Breast epithelium (tissue), 3 donors: ENCODE measurements at regions not wholly inside any gene's neighbourhood (a gene's known extent, or its start where the extent isn't known, plus 50 kb on each side); places are given as distances from the start of the nearest gene placed in this dataset.
"Not testable (repeated sequence)": the region's sequence is repeated elsewhere in the genome, so short reads cannot be mapped to it uniquely, and the experiment has no call there.

Source experiments
- POLR2A ChIP-seq: fragments of 450-650 bp; IDR thresholded peaks from one replicate; pipeline ENCODE4 v1.6.1; 2016; ENCODE audit warnings: antibody characterized with exemption, mild to moderate bottlenecking, moderate library complexity
- POLR2AphosphoS5 ChIP-seq, 3 donors: sonication (generic); formaldehyde crosslinking; IDR thresholded peaks; one replicate each; pipeline ENCODE4 v1.6.1; 2017; ENCODE audit warnings: antibody characterized with exemption in 3 of 3
- TF ChIP-seq, protein P1 (sequence below), 3 donors: fragments of 450-650 bp; IDR thresholded peaks; one replicate each; pipeline ENCODE4 v1.5.1; 2016 to 2017; ENCODE audit warnings: antibody characterized with exemption in 3 of 3, mild to moderate bottlenecking in 3 of 3, moderate library complexity in 3 of 3

DNA sequence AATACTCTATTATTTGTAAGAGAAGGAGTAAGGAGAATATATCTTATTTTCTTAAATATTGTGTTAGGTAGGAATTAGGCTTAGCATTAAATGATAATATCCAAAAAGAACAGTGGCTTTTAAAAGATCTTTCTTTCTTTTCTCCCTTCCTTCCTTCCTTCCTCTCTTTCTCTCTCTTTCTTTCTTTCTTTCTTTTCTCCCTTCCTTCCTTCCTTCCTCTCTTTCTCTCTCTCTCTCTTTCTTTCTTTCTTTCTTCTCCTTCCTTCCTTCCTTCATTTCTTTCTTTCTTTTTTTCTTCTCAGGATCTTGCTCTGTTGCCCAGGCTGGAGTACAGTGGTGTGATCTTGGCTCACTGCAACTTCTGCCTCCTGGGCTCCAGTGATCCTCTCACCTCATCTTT, 74.8 kb upstream of the ELOVL5 start:
- TF ChIP-seq, protein P1, sequence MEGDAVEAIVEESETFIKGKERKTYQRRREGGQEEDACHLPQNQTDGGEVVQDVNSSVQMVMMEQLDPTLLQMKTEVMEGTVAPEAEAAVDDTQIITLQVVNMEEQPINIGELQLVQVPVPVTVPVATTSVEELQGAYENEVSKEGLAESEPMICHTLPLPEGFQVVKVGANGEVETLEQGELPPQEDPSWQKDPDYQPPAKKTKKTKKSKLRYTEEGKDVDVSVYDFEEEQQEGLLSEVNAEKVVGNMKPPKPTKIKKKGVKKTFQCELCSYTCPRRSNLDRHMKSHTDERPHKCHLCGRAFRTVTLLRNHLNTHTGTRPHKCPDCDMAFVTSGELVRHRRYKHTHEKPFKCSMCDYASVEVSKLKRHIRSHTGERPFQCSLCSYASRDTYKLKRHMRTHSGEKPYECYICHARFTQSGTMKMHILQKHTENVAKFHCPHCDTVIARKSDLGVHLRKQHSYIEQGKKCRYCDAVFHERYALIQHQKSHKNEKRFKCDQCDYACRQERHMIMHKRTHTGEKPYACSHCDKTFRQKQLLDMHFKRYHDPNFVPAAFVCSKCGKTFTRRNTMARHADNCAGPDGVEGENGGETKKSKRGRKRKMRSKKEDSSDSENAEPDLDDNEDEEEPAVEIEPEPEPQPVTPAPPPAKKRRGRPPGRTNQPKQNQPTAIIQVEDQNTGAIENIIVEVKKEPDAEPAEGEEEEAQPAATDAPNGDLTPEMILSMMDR (IDR thresholded peaks at IDR 0.05), result not testable (repeated sequence)
- not testable (repeated sequence) for TF ChIP-seq POLR2A; POLR2AphosphoS5 (IDR thresholded peaks at IDR 0.05)
